ENCODE measurements at regions not wholly inside any gene's neighbourhood (a gene's known extent, or its start where the extent isn't known, plus 50 kb on each side); places are given as distances from the start of the nearest gene placed in this dataset.
A peak's percentile ranks its signal among the peaks of the same experiment; 100 is the strongest.

- DNase-seq (ENCODE audit: low read depth): no peak
Measured at GRCh38 chr3:56899078-56899477, 97.3 kb upstream of the ARHGEF3 start.

- no peak for DNase-seq (ENCODE audit: low read depth)
Measured at GRCh38 chr3:56896357-56896756, 94.6 kb upstream of the ARHGEF3 start.

- no peak for DNase-seq (ENCODE audit: low read depth)
Measured at GRCh38 chr3:56894881-56895431, 93.2 kb upstream of the ARHGEF3 start.

- peak; percentile 9 for DNase-seq (ENCODE audit: low read depth)
Measured at GRCh38 chr3:56890448-56891091, 88.8 kb upstream of the ARHGEF3 start.

- DNase-seq (ENCODE audit: low read depth): no peak
Measured at GRCh38 chr3:56889131-56889530, 87.4 kb upstream of the ARHGEF3 start.

- no peak for DNase-seq (ENCODE audit: low read depth)
Measured at GRCh38 chr3:56887402-56888025, 85.8 kb upstream of the ARHGEF3 start.

- no peak for DNase-seq (ENCODE audit: low read depth)
Measured at GRCh38 chr3:56886314-56886713, 84.6 kb upstream of the ARHGEF3 start.

- peak; percentile 7 for DNase-seq (ENCODE audit: low read depth)
Measured at GRCh38 chr3:56885879-56886278, 84.1 kb upstream of the ARHGEF3 start.

- no peak for DNase-seq (ENCODE audit: low read depth)
Measured at GRCh38 chr3:56885453-56885852, 83.7 kb upstream of the ARHGEF3 start.

GRCh38 chr3:56884387-56884786, 82.6 kb upstream of the ARHGEF3 start:
- no peak for DNase-seq (ENCODE audit: low read depth)

GRCh38 chr3:56883828-56884227, 82.1 kb upstream of the ARHGEF3 start:
- DNase-seq (ENCODE audit: low read depth): no peak

- no peak for DNase-seq (ENCODE audit: low read depth)
Measured at GRCh38 chr3:56882896-56883295, 81.1 kb upstream of the ARHGEF3 start.

- no peak for DNase-seq (ENCODE audit: low read depth)
Measured at GRCh38 chr3:56881841-56882240, 80.1 kb upstream of the ARHGEF3 start.

GRCh38 chr3:56880720-56881575, 79.2 kb upstream of the ARHGEF3 start:
- DNase-seq (ENCODE audit: low read depth): peak; percentile 60

- DNase-seq (ENCODE audit: low read depth): no peak
Measured at GRCh38 chr3:56879436-56880215, 77.9 kb upstream of the ARHGEF3 start.

- DNase-seq (ENCODE audit: low read depth): no peak
Measured at GRCh38 chr3:56878074-56878473, 76.3 kb upstream of the ARHGEF3 start.

- no peak for DNase-seq (ENCODE audit: low read depth)
Measured at GRCh38 chr3:56876916-56877315, 75.2 kb upstream of the ARHGEF3 start.

GRCh38 chr3:56874269-56874668, 72.5 kb upstream of the ARHGEF3 start:
- no peak for DNase-seq (ENCODE audit: low read depth)

GRCh38 chr3:56870436-56870835, 68.7 kb upstream of the ARHGEF3 start:
- DNase-seq (ENCODE audit: low read depth): no peak

GRCh38 chr3:56869157-56869889, 67.6 kb upstream of the ARHGEF3 start:
- DNase-seq (ENCODE audit: low read depth): peak; percentile 53

- DNase-seq (ENCODE audit: low read depth): no peak
Measured at GRCh38 chr3:56868706-56869105, 67.0 kb upstream of the ARHGEF3 start.
